ENCODE measurements at regions not wholly inside any gene's neighbourhood (a gene's known extent, or its start where the extent isn't known, plus 50 kb on each side); places are given as distances from the start of the nearest gene placed in this dataset.

- ChIA-PET POLR2A (no interaction called here), CTCF (interaction anchor here (1.4 kb wide), 1 partner anchor 211 kb away, joined by 3 read pairs; no protein-coding TSS in a partner anchor)
- no peak for DNase-seq (ENCODE audit: extremely low spot score)
- TF ChIP-seq, protein P1, sequence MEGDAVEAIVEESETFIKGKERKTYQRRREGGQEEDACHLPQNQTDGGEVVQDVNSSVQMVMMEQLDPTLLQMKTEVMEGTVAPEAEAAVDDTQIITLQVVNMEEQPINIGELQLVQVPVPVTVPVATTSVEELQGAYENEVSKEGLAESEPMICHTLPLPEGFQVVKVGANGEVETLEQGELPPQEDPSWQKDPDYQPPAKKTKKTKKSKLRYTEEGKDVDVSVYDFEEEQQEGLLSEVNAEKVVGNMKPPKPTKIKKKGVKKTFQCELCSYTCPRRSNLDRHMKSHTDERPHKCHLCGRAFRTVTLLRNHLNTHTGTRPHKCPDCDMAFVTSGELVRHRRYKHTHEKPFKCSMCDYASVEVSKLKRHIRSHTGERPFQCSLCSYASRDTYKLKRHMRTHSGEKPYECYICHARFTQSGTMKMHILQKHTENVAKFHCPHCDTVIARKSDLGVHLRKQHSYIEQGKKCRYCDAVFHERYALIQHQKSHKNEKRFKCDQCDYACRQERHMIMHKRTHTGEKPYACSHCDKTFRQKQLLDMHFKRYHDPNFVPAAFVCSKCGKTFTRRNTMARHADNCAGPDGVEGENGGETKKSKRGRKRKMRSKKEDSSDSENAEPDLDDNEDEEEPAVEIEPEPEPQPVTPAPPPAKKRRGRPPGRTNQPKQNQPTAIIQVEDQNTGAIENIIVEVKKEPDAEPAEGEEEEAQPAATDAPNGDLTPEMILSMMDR (IDR thresholded peaks at IDR 0.05; ENCODE audit: control extremely low read depth, extremely low read depth, low read depth, missing control alignments): no peak
Measured at GRCh38 chr2:104638190-104638858, 215.6 kb upstream of the POU3F3 start.

DNA sequence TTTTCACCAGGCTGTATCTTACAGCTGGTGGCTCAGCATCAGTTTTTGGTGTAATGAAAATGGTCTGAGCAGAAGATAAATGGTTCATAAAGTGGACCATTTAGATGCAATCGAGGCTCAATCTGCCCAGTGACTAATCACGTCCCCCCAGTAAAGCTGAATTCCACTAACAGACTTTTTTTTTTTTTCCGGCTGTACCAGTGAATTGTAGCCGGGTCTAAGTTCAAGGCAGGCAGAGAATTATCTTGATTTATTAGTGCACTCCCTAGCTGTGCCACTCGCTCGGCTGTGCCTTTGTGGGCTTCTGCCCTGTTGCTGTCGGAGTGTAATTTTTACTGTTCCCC lies 215.1 kb upstream of the POU3F3 start:
- TF ChIP-seq, protein P1 (IDR thresholded peaks at IDR 0.05; ENCODE audit: control extremely low read depth, extremely low read depth, low read depth, missing control alignments): no peak
- POLR2A ChIA-PET: no interaction called here
- no peak for DNase-seq (ENCODE audit: extremely low spot score)
- CTCF ChIA-PET: no interaction called here

GRCh38 chr2:104641786-104642185 lies 212.1 kb upstream of the POU3F3 start:
- CTCF ChIA-PET: no interaction called here
- POLR2A ChIA-PET: no interaction called here
- no peak for DNase-seq (ENCODE audit: extremely low spot score)
- TF ChIP-seq, protein P1 (IDR thresholded peaks at IDR 0.05; ENCODE audit: control extremely low read depth, extremely low read depth, low read depth, missing control alignments): no peak

GRCh38 chr2:104648376-104648775 lies 205.5 kb upstream of the POU3F3 start:
- POLR2A ChIA-PET: no interaction called here
- no peak for DNase-seq (ENCODE audit: extremely low spot score)
- CTCF ChIA-PET: no interaction called here
- TF ChIP-seq, protein P1 (IDR thresholded peaks at IDR 0.05; ENCODE audit: control extremely low read depth, extremely low read depth, low read depth, missing control alignments): no peak

- no peak for DNase-seq (ENCODE audit: extremely low spot score)
- ChIA-PET POLR2A (no interaction called here), CTCF (no interaction called here)
- TF ChIP-seq, protein P1 (IDR thresholded peaks at IDR 0.05; ENCODE audit: control extremely low read depth, extremely low read depth, low read depth, missing control alignments): no peak
Measured at GRCh38 chr2:104649866-104650265, 204.0 kb upstream of the POU3F3 start.

- no peak for DNase-seq (ENCODE audit: extremely low spot score)
- TF ChIP-seq, protein P1 (IDR thresholded peaks at IDR 0.05; ENCODE audit: control extremely low read depth, extremely low read depth, low read depth, missing control alignments): no peak
- ChIA-PET CTCF (no interaction called here), POLR2A (no interaction called here)
Measured at GRCh38 chr2:104650405-104650996, 203.4 kb upstream of the POU3F3 start.
